SK-N-SH (cell line): ENCODE measurements at regions not wholly inside any gene's neighbourhood (a gene's known extent, or its start where the extent isn't known, plus 50 kb on each side); places are given as distances from the start of the nearest gene placed in this dataset.

Experiments used
- CTCF ChIA-PET: fragments of 300-600, 350-600 bp; formaldehyde crosslinking; extraction: SDS; loops from one replicate; lab custom pipeline; 2021; lab: Yijun Ruan, JAX
- POLR2A ChIA-PET: fragments of 350-600 bp; sonication (Branson Sonifier 250); formaldehyde crosslinking; extraction: SDS; loops from one replicate; lab custom pipeline; 2020; ENCODE audit warnings: antibody characterized with exemption, inconsistent platforms; lab: Yijun Ruan, JAX
- DNase-seq: peaks from one replicate; pipeline ENCODE4 v3.0.0; 2012
- H2AFZ ChIP-seq: fragments of 200-600 bp; sonication (generic); 2 replicates; pipeline ENCODE4 v1.8.1; 2016; ENCODE audit warnings: antibody characterized with exemption, mild to moderate bottlenecking, low read depth
- H3F3A ChIP-seq: fragments of 200-600 bp; sonication (generic); replicated peaks from 2 replicates; pipeline ENCODE3; 2016; ENCODE audit warnings: antibody characterized with exemption, mild to moderate bottlenecking; ENCODE audit not compliant: insufficient read depth
- H3K27ac ChIP-seq, 2 experiments: fragments of 200-500 bp in 1 of 2; fragments of 200-600 bp in 1 of 2; sonication (Bioruptor generic) in 1 of 2; sonication (generic), shearing (Covaris generic) in 1 of 2; 2 replicates each; pipeline versions ENCODE4 v1.5.1 to v1.6.1; 2014 to 2016; ENCODE audit warnings: low read depth in 2 of 2, inconsistent platforms in 1 of 2, low read length in 1 of 2, mild to moderate bottlenecking in 1 of 2, mixed read lengths in 1 of 2
- H3K27me3 ChIP-seq: fragments of 200-600 bp; sonication (generic), shearing (Covaris generic); 2 replicates; pipeline ENCODE4 v1.6.1; 2016; ENCODE audit warnings: mixed run types; ENCODE audit not compliant: insufficient read depth
- H3K36me3 ChIP-seq, 2 experiments: fragments of 200-500 bp in 1 of 2; fragments of 200-600 bp in 1 of 2; sonication (Bioruptor generic) in 1 of 2; sonication (generic) in 1 of 2; replicated peaks in 1 of 2; 2 replicates each; pipeline versions ENCODE3 to v1.5.1; 2014 to 2016; ENCODE audit warnings: low read length in 1 of 2, mild to moderate bottlenecking in 1 of 2; ENCODE audit not compliant: insufficient read depth in 2 of 2, control insufficient read depth in 1 of 2
- H3K4me1 ChIP-seq, 2 experiments: fragments of 200-500 bp in 1 of 2; fragments of 200-600 bp in 1 of 2; sonication (Bioruptor generic) in 1 of 2; sonication (generic), shearing (Covaris generic) in 1 of 2; 2 replicates each; pipeline versions ENCODE4 v1.5.1 to v1.6.1; 2014 to 2016; ENCODE audit warnings: low read depth in 1 of 2, low read length in 1 of 2, mixed run types in 1 of 2; ENCODE audit not compliant: insufficient read depth in 2 of 2, control insufficient read depth in 1 of 2
- H3K4me2 ChIP-seq: fragments of 200-600 bp; sonication (generic), shearing (Covaris generic); 2 replicates; pipeline ENCODE4 v1.6.1; 2017; ENCODE audit warnings: mixed run types
- H3K4me3 ChIP-seq, 2 experiments: fragments of 200-500 bp in 1 of 2; fragments of 200-600 bp in 1 of 2; sonication (Bioruptor generic) in 1 of 2; sonication (generic), shearing (Covaris generic) in 1 of 2; 2 replicates each; pipeline versions ENCODE4 v1.5.1 to v1.8.1; 2014 to 2016; ENCODE audit warnings: low read depth in 2 of 2, inconsistent platforms in 1 of 2, low read length in 1 of 2, mild to moderate bottlenecking in 1 of 2, mixed read lengths in 1 of 2, moderate library complexity in 1 of 2
- H3K79me2 ChIP-seq: fragments of 200-600 bp; sonication (generic); 2 replicates; pipeline ENCODE4 v1.8.1; 2017; ENCODE audit warnings: mild to moderate bottlenecking; ENCODE audit not compliant: insufficient read depth
- H3K9ac ChIP-seq: fragments of 200-600 bp; sonication (generic); 2 replicates; pipeline ENCODE4 v1.6.1; 2017; ENCODE audit warnings: mixed run types
- H3K9me2 ChIP-seq: fragments of 200-600 bp; sonication (generic); 2 replicates; pipeline ENCODE4 v1.6.1; 2017; ENCODE audit warnings: mixed run types
- H3K9me3 ChIP-seq: fragments of 200-600 bp; sonication (generic); 2 replicates; pipeline ENCODE4 v1.6.1; 2017; ENCODE audit warnings: mixed run types, mild to moderate bottlenecking, moderate library complexity
- H4K20me1 ChIP-seq: fragments of 200-600 bp; sonication (generic); 2 replicates; pipeline ENCODE4 v1.6.1; 2017; ENCODE audit warnings: mild to moderate bottlenecking, mixed run types; ENCODE audit not compliant: insufficient read depth
- CTCF ChIP-seq: fragments of 200-600 bp; sonication (generic); IDR thresholded peaks from 2 replicates; pipeline ENCODE4 v1.6.1; 2017; ENCODE audit warnings: antibody characterized with exemption, mild to moderate bottlenecking, moderate library complexity
- FOSL2 ChIP-seq: IDR thresholded peaks from 2 replicates; pipeline ENCODE4 v1.4.0; 2012; ENCODE audit warnings: low read depth, mild to moderate bottlenecking, moderate library complexity, borderline replicate concordance
- GABPA ChIP-seq: IDR thresholded peaks from 2 replicates; pipeline ENCODE4 v1.4.0; 2012; ENCODE audit warnings: low read depth, mild to moderate bottlenecking
- IRF3 ChIP-seq: fragments of 150-350 bp; IDR thresholded peaks from 2 replicates; pipeline ENCODE4 v1.6.1; 2016; ENCODE audit warnings: mild to moderate bottlenecking, low read depth, low read length
- MAX ChIP-seq: IDR thresholded peaks from 2 replicates; pipeline ENCODE4 v1.4.0; 2012; ENCODE audit warnings: low read depth
- MXI1 ChIP-seq: IDR thresholded peaks from 2 replicates; pipeline ENCODE4 v1.6.1; 2012; ENCODE audit warnings: mild to moderate bottlenecking, low read depth, low read length, improper control_type of control experiment
- PBX3 ChIP-seq: IDR thresholded peaks from 2 replicates; pipeline ENCODE4; 2012
- RCOR1 ChIP-seq: fragments of 150-350 bp; IDR thresholded peaks from 2 replicates; pipeline ENCODE4 v1.6.1; 2017; ENCODE audit warnings: antibody characterized with exemption, low read length
- RFX5 ChIP-seq: IDR thresholded peaks from 2 replicates; pipeline ENCODE4 v1.6.1; 2012; ENCODE audit warnings: mild to moderate bottlenecking, improper control_type of control experiment, low read length
- RXRA ChIP-seq: IDR thresholded peaks from 2 replicates; pipeline ENCODE4 v1.4.0; 2012; ENCODE audit warnings: low read depth, mild to moderate bottlenecking, borderline replicate concordance
- TEAD4 ChIP-seq: IDR thresholded peaks from 2 replicates; pipeline ENCODE4 v1.4.0; 2012; ENCODE audit warnings: mild to moderate bottlenecking, borderline replicate concordance; ENCODE audit not compliant: insufficient read depth
- USF2 ChIP-seq: fragments of 150-350 bp; IDR thresholded peaks from 2 replicates; pipeline ENCODE4 v1.6.1; 2017; ENCODE audit warnings: antibody characterized with exemption, low read length, low read depth, borderline replicate concordance
- YY1 ChIP-seq: IDR thresholded peaks from 2 replicates; pipeline ENCODE4 v1.4.0; 2012; ENCODE audit warnings: low read depth, mild to moderate bottlenecking
- ZBTB33 ChIP-seq: IDR thresholded peaks from 2 replicates; pipeline ENCODE4 v1.4.0; 2012; ENCODE audit warnings: low read depth, borderline replicate concordance
- WGBS: methylation state at CpG from one replicate; pipeline ENCODE4 v1.1.6; 2017; ENCODE audit warnings: low lambda C conversion rate; 5-methylcytosine and 5-hydroxymethylcytosine counted together

- no peaks in the 10 kb centered on the region for H3K36me3 ChIP-seq
- no peaks in the 10 kb centered on the region for H3F3A ChIP-seq
- H2AFZ ChIP-seq, result no peak overlapping the region
- no peak overlapping the region for H3K9ac ChIP-seq
- H3K27ac ChIP-seq, result no peak overlapping the region
- H3K4me3 ChIP-seq, result no peak overlapping the region
- no peak for TF ChIP-seq RXRA
- no peak for TF ChIP-seq TEAD4
- no peak for TF ChIP-seq MXI1
- no peak for TF ChIP-seq ZBTB33
- TF ChIP-seq YY1, result no peak
- no peak for TF ChIP-seq FOSL2
- no peak for TF ChIP-seq IRF3
- no peak for TF ChIP-seq CTCF
- TF ChIP-seq USF2, result no peak
- TF ChIP-seq, all 33 proteins: peak for 0
- CTCF ChIA-PET, result interaction anchor here (0.6 to 1.8 kb wide), 2 partner anchors 11 to 59 kb away, joined by 3 to 10 read pairs; no protein-coding TSS in a partner anchor
- H3K9me2 ChIP-seq, result no peaks in the 10 kb centered on the region
- no peaks in the 10 kb centered on the region for H4K20me1 ChIP-seq
- no peaks in the 10 kb centered on the region for H3K79me2 ChIP-seq
- no peaks in the 10 kb centered on the region for H3K27me3 ChIP-seq
- no peaks in the 10 kb centered on the region for H3K9me3 ChIP-seq
- H3K4me2 ChIP-seq, result no peak overlapping the region
- H3K4me1 ChIP-seq, result no peaks in the 10 kb centered on the region; a peak in 1 of 4 replicates
- DNase-seq, result no peak
- 20% methylated on average over 3 of the region's 4 CpGs for WGBS
- POLR2A ChIA-PET, result no interaction called here
Observed at GRCh38 chr11:134879341-134879740, 467.3 kb upstream of the B3GAT1 start.

GRCh38 chr11:134878785-134879184, 466.7 kb upstream of the B3GAT1 start:
- CTCF ChIA-PET, result interaction anchor here (2.9 kb wide), 1 partner anchor 10 kb away, joined by 9 read pairs; no protein-coding TSS in a partner anchor
- 9% methylated on average over 6 of the region's 6 CpGs for whole genome bisulfite sequencing
- Histone ChIP-seq H3K9me2 (no peaks in the 10 kb centered on the region), H3K27ac (no peak overlapping the region), H3K4me1 (no peaks in the 10 kb centered on the region; a peak in 1 of 4 replicates), H2AFZ (no peak overlapping the region), H4K20me1 (no peaks in the 10 kb centered on the region), H3K27me3 (no peaks in the 10 kb centered on the region), H3K79me2 (no peaks in the 10 kb centered on the region), H3K9ac (no peak overlapping the region), H3K4me3 (no peak overlapping the region), H3K4me2 (no peak overlapping the region), H3K9me3 (no peaks in the 10 kb centered on the region), H3F3A (no peaks in the 10 kb centered on the region), H3K36me3 (no peaks in the 10 kb centered on the region)
- POLR2A ChIA-PET, result no interaction called here
- no peak for DNase-seq
- TF ChIP-seq RFX5, result no peak
- no peak for TF ChIP-seq CTCF
- TF ChIP-seq FOSL2, result no peak
- TF ChIP-seq MAX, result no peak
- TF ChIP-seq PBX3, result no peak
- no peak for TF ChIP-seq GABPA
- no peak for TF ChIP-seq RCOR1
- TF ChIP-seq IRF3, result no peak
